Mesenchymal stem cell (in vitro differentiated cells and primary cell): ENCODE measurements at regions not wholly inside any gene's neighbourhood (a gene's known extent, or its start where the extent isn't known, plus 50 kb on each side); places are given as distances from the start of the nearest gene placed in this dataset.
A peak's percentile ranks its signal among the peaks of the same experiment; 100 is the strongest.
"Not testable (repeated sequence)": the region's sequence is repeated elsewhere in the genome, so short reads cannot be mapped to it uniquely, and the experiment has no call there.

ENCODE experiments used
- DNase-seq: peaks from one replicate; pipeline ENCODE4 v3.0.0-alpha.2; 2013
- H2AFZ ChIP-seq: one replicate; pipeline ENCODE4 v1.6.1; 2013; ENCODE audit warnings: low read depth, mild to moderate bottlenecking, control low read depth, inconsistent platforms, low read length, moderate library complexity
- H2AK5ac ChIP-seq: 2 replicates; pipeline ENCODE4 v1.6.1; 2013; ENCODE audit warnings: low read length, moderate library complexity, mild to moderate bottlenecking, inconsistent platforms; ENCODE audit not compliant: severe bottlenecking
- H2BK120ac ChIP-seq: one replicate; pipeline ENCODE4 v1.6.1; 2013; ENCODE audit warnings: low read depth, mild to moderate bottlenecking, inconsistent platforms, low read length, moderate library complexity
- H2BK12ac ChIP-seq, 2 experiments: one replicate each; pipeline ENCODE4 v1.6.1; 2013; ENCODE audit warnings: inconsistent platforms in 2 of 2, low read length in 2 of 2, mild to moderate bottlenecking in 2 of 2, moderate library complexity in 2 of 2, control low read depth in 1 of 2
- H2BK15ac ChIP-seq: one replicate; pipeline ENCODE4 v1.6.1; 2013; ENCODE audit warnings: mild to moderate bottlenecking, low read depth, inconsistent platforms; ENCODE audit not compliant: poor library complexity, severe bottlenecking
- H2BK5ac ChIP-seq: 2 replicates; pipeline ENCODE4 v1.6.1; 2013; ENCODE audit warnings: low read depth, mild to moderate bottlenecking, low read length, control low read depth, inconsistent platforms; ENCODE audit not compliant: poor library complexity, severe bottlenecking
- H3K14ac ChIP-seq, 2 experiments: one replicate each; pipeline ENCODE4 v1.6.1; 2013; ENCODE audit warnings: inconsistent platforms in 2 of 2, low read length in 2 of 2, control low read depth in 1 of 2, mild to moderate bottlenecking in 1 of 2, moderate library complexity in 1 of 2
- H3K18ac ChIP-seq, 2 experiments: one replicate each; pipeline ENCODE4 v1.6.1; 2013; ENCODE audit warnings: inconsistent platforms in 2 of 2, low read length in 2 of 2, control low read depth in 1 of 2, low read depth in 1 of 2, mild to moderate bottlenecking in 1 of 2
- H3K23ac ChIP-seq, 2 experiments: one replicate each; pipeline ENCODE4 v1.6.1; 2013; ENCODE audit warnings: inconsistent platforms in 2 of 2, low read length in 2 of 2, mild to moderate bottlenecking in 2 of 2, moderate library complexity in 2 of 2, control low read depth in 1 of 2
- H3K27ac ChIP-seq: 2 replicates; pipeline ENCODE4 v1.5.1; 2013; ENCODE audit warnings: mild to moderate bottlenecking, moderate library complexity, low read length, control low read depth, inconsistent platforms; ENCODE audit not compliant: poor library complexity, severe bottlenecking
- H3K27me3 ChIP-seq, 2 experiments: 2 replicates each; pipeline versions ENCODE4 v1.6.1 to v1.7.0; 2013; ENCODE audit warnings: low read length in 2 of 2, mild to moderate bottlenecking in 2 of 2, moderate library complexity in 2 of 2, control low read depth in 1 of 2, inconsistent platforms in 1 of 2; ENCODE audit not compliant: control insufficient read depth in 1 of 2, insufficient read depth in 1 of 2
- H3K36me3 ChIP-seq, 2 experiments: 2 replicates each; pipeline versions ENCODE4 v1.6.1 to v1.7.0; 2013; ENCODE audit warnings: low read length in 2 of 2, control low read depth in 1 of 2, inconsistent platforms in 1 of 2, low read depth in 1 of 2, mild to moderate bottlenecking in 1 of 2; ENCODE audit not compliant: insufficient read depth in 2 of 2, control insufficient read depth in 1 of 2
- H3K4ac ChIP-seq, 2 experiments: one replicate each; pipeline ENCODE4 v1.6.1; 2013; ENCODE audit warnings: inconsistent platforms in 2 of 2, low read length in 2 of 2, mild to moderate bottlenecking in 2 of 2, moderate library complexity in 2 of 2, control low read depth in 1 of 2, low read depth in 1 of 2
- H3K4me1 ChIP-seq: 2 replicates; pipeline ENCODE4 v1.6.1; 2013; ENCODE audit warnings: low read depth, low read length, control low read depth; ENCODE audit not compliant: control insufficient read depth, insufficient read depth
- H3K4me2 ChIP-seq: 2 replicates; pipeline ENCODE4 v1.6.1; 2013; ENCODE audit warnings: low read length, mild to moderate bottlenecking, inconsistent platforms; ENCODE audit not compliant: poor library complexity, severe bottlenecking
- H3K4me3 ChIP-seq, 2 experiments: 2 replicates each; pipeline versions ENCODE4 v1.5.1 to v1.7.0; 2013; ENCODE audit warnings: low read length in 2 of 2, mild to moderate bottlenecking in 2 of 2, control low read depth in 1 of 2, low read depth in 1 of 2; ENCODE audit not compliant: insufficient read depth in 1 of 2
- H3K79me1 ChIP-seq: replicated peaks from 2 replicates; pipeline ENCODE4 v1.6.1; 2013; ENCODE audit warnings: mild to moderate bottlenecking, control low read depth, low read length, inconsistent platforms; ENCODE audit not compliant: poor library complexity, severe bottlenecking
- H3K9ac ChIP-seq: 2 replicates; pipeline ENCODE4 v1.7.0; 2013; ENCODE audit warnings: mild to moderate bottlenecking, low read length, moderate library complexity
- H3K9me3 ChIP-seq: 2 replicates; pipeline ENCODE4 v1.7.0; 2013; ENCODE audit warnings: mild to moderate bottlenecking, low read length; ENCODE audit not compliant: control insufficient read depth
- H4K8ac ChIP-seq: one replicate; pipeline ENCODE4 v1.6.1; 2013; ENCODE audit warnings: inconsistent platforms, mild to moderate bottlenecking, low read length, moderate library complexity
- H4K91ac ChIP-seq: one replicate; pipeline ENCODE4 v1.6.1; 2013; ENCODE audit warnings: mild to moderate bottlenecking, low read length, inconsistent platforms
- WGBS: methylation state at CpG from one replicate; pipeline ENCODE4 v1.1.7; 2013; ENCODE audit warnings: mixed read lengths; 5-methylcytosine and 5-hydroxymethylcytosine counted together

DNA sequence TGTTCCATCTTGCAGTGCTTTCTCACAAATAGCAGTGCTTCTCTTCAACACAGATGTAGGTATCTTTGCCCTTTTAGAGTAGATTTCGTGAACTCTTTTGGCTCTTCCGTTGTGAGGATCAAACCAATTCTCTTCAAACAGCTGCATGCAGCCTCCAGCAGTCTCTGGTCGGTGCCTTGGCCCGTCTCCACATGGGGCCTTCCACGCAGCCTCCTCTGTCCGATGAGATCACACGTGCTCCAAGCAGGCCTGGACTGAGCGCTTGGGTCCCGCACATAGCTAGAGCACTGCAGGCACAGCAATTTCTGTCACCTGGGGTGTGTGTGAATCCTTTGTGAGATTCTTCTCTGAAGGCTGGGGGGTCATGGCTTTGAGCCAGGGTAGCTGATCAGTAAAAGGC lies 82.8 kb upstream of the KCNE2 start:
- no peaks in the 10 kb centered on the region for H3K36me3 ChIP-seq
- H3K27ac ChIP-seq: no peak overlapping the region
- H3K4me3 ChIP-seq: no peak overlapping the region
- H3K9me3 ChIP-seq: no peaks in the 10 kb centered on the region
- H3K4me2 ChIP-seq: no peak overlapping the region
- DNase-seq: no peak
- H4K8ac ChIP-seq: no peak overlapping the region
- H2BK12ac ChIP-seq: no peak overlapping the region
- WGBS: 93% methylated on average over 9 of the region's 9 CpGs
- H3K18ac ChIP-seq: no peak overlapping the region
- H3K4ac ChIP-seq: no peak overlapping the region
- H2BK120ac ChIP-seq: no peak overlapping the region
- no peaks in the 10 kb centered on the region for H3K4me1 ChIP-seq
- H3K79me1 ChIP-seq: no peaks in the 10 kb centered on the region
- H2AFZ ChIP-seq: no peak overlapping the region
- no peak overlapping the region for H2AK5ac ChIP-seq
- H2BK5ac ChIP-seq: no peak overlapping the region
- no peak overlapping the region for H3K23ac ChIP-seq
- H3K27me3 ChIP-seq: peaks cover 0 to 6% of the 10 kb centered on the region in 2 experiments
- no peak overlapping the region for H2BK15ac ChIP-seq
- H3K14ac ChIP-seq: no peak overlapping the region
- H3K9ac ChIP-seq: peak overlapping the region; percentile 1
- no peak overlapping the region for H4K91ac ChIP-seq

DNA sequence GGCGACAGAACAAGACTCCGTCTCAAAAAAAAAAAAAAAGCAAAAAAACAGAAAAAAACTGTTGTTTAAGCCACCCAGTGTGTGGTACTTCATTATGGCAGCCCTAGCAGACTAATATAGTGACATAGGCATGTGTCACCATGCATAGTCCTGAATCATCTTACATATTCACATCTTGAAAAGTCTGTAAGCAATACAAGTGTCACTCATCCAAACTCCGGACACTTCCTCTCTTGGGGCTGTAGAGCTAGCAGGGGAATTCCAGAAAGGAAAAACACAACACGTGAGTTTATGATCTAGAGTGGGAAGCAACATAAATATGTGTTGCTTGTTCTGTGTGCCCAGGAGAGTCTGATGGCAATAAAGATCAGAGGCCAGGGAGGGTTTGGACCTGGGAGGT lies 81.6 kb upstream of the KCNE2 start:
- Histone ChIP-seq H3K79me1 (no peaks in the 10 kb centered on the region), H2AFZ (no peak overlapping the region), H2AK5ac (no peak overlapping the region), H3K4ac (no peak overlapping the region), H3K9ac (no peak overlapping the region), H3K27ac (no peak overlapping the region), H3K18ac (no peak overlapping the region), H2BK120ac (no peak overlapping the region), H4K8ac (no peak overlapping the region), H3K4me1 (no peaks in the 10 kb centered on the region), H4K91ac (no peak overlapping the region), H2BK15ac (no peak overlapping the region), H2BK12ac (peak overlapping the region in 1 of 2 experiments; percentile 25), H3K23ac (no peak overlapping the region), H3K27me3 (peaks cover 0 to 6% of the 10 kb centered on the region in 2 experiments), H2BK5ac (no peak overlapping the region), H3K14ac (no peak overlapping the region), H3K4me2 (no peak overlapping the region), H3K4me3 (no peak overlapping the region), H3K36me3 (no peaks in the 10 kb centered on the region), H3K9me3 (no peaks in the 10 kb centered on the region)
- DNase-seq: no peak
- WGBS: 41% methylated on average over 4 of the region's 4 CpGs

DNA sequence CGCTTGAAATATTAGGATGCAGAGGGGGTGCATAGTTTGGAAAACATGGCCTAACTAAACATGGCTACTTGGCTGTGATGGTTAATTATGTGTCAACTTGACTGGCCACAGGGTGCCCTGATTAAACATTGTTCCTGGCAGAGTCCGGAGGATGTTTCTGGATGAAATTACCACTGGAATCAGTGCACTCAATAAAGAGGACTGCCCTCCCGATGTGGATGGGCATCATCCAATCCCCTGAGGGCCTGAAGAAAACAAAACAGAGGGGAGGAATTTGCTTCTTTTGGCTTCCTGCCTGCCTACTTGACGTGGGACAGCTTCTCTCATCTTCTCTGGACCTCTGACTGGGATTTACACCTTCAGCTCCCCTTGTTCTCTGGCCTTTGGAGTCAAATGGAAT lies 79.1 kb upstream of the KCNE2 start:
- Histone ChIP-seq H3K27me3 (no peaks in the 10 kb centered on the region), H3K4me1 (no peaks in the 10 kb centered on the region), H4K8ac (no peak overlapping the region), H2AK5ac (no peak overlapping the region), H3K14ac (no peak overlapping the region), H3K4me2 (no peak overlapping the region), H3K27ac (no peak overlapping the region), H3K9ac (no peak overlapping the region), H3K79me1 (no peaks in the 10 kb centered on the region), H3K4me3 (no peak overlapping the region), H3K9me3 (no peaks in the 10 kb centered on the region), H2BK120ac (no peak overlapping the region), H2BK15ac (no peak overlapping the region), H4K91ac (no peak overlapping the region), H2BK12ac (no peak overlapping the region), H3K23ac (no peak overlapping the region), H3K18ac (no peak overlapping the region), H2BK5ac (no peak overlapping the region), H3K4ac (no peak overlapping the region), H2AFZ (no peak overlapping the region), H3K36me3 (no peaks in the 10 kb centered on the region)
- no peak for DNase-seq
- 90% methylated on average over 4 of the region's 4 CpGs for WGBS

DNA sequence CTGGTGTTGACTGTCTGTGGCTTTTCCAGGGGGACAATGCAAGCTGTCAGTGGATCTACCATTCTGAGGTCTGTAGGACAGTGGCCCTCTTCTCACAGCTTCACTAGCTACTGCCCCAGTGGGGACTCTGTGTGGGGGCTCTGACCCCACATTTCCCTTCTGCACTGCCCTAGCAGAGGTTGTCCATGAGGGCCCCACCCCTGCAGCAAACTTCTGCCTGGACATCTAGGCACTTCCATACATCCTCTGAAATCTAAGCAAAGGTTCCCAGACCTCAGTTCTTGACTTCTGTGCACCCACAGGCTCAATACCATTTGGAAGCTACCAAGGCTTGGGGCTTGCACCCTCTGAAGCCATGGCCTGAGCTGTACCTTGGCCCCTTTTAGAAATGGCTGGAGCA lies 75.8 kb upstream of the KCNE2 start:
- H2BK12ac ChIP-seq, H3K9me3 ChIP-seq, H2BK15ac ChIP-seq, H3K27ac ChIP-seq, H2BK5ac ChIP-seq, H3K4me2 ChIP-seq, H2BK120ac ChIP-seq, H4K91ac ChIP-seq, DNase-seq, H3K18ac ChIP-seq, H3K27me3 ChIP-seq, H3K14ac ChIP-seq, H3K4me1 ChIP-seq, H3K36me3 ChIP-seq, H3K79me1 ChIP-seq, H3K4ac ChIP-seq, H3K9ac ChIP-seq, H2AFZ ChIP-seq, H3K23ac ChIP-seq, H2AK5ac ChIP-seq, H4K8ac ChIP-seq, H3K4me3 ChIP-seq: not testable (repeated sequence)
